ENCODE measurements at regions not wholly inside any gene's neighbourhood (a gene's known extent, or its start where the extent isn't known, plus 50 kb on each side); places are given as distances from the start of the nearest gene placed in this dataset.
"Not testable (repeated sequence)": the region's sequence is repeated elsewhere in the genome, so short reads cannot be mapped to it uniquely, and the experiment has no call there.

GRCh38 chr9:97773723-97774122 is 76.6 kb upstream of the XPA start:
- DNase-seq: peak; percentile 31

DNA sequence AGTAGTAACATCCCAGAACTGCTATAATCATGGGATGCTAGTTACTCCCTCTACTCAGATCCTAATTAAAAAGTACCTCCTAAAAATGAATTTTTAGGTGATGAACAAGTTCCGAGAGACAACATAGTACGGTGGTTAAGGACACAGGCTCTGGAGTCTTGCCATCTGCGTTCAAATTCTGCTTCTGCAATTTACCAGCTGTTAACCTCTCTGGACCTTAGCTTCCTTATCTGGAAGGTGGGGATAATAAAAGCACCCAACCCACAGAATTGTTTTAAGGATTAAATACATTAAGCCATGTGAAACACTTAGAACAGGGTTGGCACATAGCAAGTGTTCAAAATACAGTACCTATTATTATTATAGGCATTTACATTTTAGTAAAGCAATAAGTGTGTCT is 77.5 kb upstream of the XPA start:
- no peak for DNase-seq

DNA sequence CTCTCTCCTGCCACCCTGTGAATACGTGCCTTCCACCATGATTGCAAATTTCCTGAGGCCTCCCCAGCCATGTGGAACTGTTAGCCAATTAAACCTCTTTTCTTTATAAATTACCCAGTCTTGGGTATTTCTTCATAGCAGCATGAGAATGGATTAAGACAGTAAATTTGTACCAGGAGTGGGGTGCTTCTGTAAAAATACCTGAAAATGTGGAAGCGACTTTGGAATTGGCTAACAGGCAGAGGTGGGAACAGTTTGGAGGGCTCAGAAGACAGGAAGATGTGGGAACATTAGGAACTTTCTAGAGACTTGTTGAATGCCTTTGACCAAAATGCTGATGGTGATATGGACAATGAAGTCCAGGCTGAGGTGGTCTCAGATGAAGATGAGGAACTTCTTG is 74.3 kb upstream of the FOXE1 start:
- DNase-seq: not testable (repeated sequence)

- DNase-seq: no peak
These were observed 73.4 kb upstream of the FOXE1 start for GRCh38 chr9:97779608-97780007.

GRCh38 chr9:97781902-97782301 is 71.1 kb upstream of the FOXE1 start:
- DNase-seq: no peak

GRCh38 chr9:97786341-97786740 is 66.7 kb upstream of the FOXE1 start:
- DNase-seq: peak; percentile 45

DNA sequence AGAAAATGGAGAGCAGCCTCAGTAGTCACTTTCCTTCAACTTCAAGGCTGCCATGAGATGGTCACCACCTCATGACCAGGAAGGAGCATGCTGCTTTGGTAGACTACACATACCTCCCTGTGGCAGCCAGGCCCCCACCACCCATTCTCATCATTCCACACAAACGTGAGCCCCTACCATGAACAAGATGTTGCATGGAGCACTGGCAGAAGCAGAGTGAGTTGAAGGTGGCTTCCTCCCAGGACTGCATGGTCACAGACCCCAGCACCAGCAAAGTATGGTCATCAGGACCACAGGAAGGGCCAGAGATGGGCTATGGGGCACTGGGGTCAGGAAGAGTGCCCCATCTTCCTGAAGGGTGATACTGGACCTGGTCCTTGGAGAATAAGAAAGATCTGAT is 65.5 kb upstream of the FOXE1 start:
- no peak for DNase-seq

GRCh38 chr9:97788763-97789663 is 64.0 kb upstream of the FOXE1 start:
- DNase-seq: no peak

- DNase-seq: no peak
These were observed 62.5 kb upstream of the FOXE1 start for GRCh38 chr9:97790542-97790941.

DNA sequence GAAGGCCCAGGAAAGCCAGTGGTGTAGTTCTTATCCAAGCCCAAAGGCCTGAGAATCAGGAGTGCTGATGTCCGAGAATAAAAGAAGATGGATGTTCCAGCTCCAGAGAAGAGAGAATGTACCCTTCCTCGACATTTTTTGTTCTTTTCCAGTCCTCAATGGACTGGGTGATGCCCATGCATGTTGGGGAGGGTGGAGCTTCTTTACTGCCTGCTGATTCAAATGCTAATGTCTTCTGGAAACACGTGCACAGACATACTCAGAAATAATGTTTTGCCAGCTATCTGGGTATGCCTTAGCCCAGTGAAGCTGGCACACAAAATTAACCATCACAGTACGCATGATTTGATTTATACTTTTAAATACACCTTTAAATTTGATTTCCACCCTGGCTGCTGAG is 61.5 kb upstream of the FOXE1 start:
- no peak for DNase-seq

DNA sequence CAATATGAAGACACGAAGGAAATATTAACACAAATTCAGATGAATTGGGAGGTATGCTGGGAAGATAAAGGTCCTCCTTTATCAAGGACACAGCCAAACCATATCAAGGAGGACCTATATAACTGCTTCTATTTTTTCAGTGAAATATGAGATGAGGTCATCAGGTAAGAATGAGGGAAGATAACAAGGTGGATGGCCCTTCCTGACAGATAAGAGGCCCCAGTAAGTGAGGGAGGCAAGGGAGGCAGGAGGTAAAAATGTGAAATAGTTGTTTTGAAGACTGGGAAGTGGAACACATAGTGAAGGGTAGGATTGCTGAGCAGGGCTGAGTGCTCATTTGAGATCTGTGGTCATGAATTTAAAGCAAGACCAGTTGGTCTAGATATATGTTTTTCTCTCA is 60.0 kb upstream of the FOXE1 start:
- DNase-seq: no peak

GRCh38 chr9:97794666-97795065 is 58.4 kb upstream of the FOXE1 start:
- DNase-seq: no peak

DNA sequence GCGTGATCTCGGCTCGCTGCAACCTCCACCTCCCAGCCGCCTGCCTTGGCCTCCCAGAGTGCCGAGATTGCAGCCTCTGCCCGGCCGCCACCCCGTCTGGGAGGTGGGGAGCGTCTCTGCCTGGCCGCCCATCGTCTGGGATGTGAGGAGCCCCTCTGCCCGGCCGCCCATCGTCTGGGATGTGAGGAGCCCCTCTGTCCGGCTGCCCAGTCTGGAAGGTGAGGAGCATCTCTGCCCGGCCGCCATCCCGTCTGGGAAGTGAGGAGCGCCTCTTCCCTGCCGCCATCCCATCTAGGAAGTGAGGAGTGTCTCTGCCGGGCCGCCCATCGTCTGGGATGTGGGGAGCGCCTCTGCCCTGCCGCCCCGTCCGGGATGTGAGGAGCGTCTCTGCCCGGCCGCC is 56.9 kb upstream of the FOXE1 start:
- DNase-seq: not testable (repeated sequence)

GRCh38 chr9:97801180-97801579 is 51.8 kb upstream of the FOXE1 start:
- DNase-seq: no peak

DNA sequence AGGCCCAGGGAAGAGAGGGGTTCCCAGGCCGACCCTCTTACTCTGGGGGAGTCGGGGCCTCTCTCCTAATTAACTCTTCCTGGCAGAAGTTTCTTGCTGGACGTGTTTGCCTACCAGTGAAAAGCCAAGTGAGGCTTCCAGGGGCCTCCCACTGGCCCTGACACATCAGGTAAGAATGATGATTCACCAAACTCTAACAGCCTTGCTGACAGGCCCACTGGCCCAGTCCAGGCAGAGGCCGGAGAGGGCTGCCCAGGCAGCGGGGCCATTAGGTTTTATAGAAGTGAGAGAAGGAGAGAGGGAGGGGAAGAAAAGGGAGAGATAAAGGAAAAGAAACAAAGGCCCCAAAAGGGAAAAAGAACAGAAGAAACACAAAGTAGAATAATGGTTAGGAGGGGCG is 50.8 kb upstream of the FOXE1 start:
- peak; percentile 63 for DNase-seq

DNA sequence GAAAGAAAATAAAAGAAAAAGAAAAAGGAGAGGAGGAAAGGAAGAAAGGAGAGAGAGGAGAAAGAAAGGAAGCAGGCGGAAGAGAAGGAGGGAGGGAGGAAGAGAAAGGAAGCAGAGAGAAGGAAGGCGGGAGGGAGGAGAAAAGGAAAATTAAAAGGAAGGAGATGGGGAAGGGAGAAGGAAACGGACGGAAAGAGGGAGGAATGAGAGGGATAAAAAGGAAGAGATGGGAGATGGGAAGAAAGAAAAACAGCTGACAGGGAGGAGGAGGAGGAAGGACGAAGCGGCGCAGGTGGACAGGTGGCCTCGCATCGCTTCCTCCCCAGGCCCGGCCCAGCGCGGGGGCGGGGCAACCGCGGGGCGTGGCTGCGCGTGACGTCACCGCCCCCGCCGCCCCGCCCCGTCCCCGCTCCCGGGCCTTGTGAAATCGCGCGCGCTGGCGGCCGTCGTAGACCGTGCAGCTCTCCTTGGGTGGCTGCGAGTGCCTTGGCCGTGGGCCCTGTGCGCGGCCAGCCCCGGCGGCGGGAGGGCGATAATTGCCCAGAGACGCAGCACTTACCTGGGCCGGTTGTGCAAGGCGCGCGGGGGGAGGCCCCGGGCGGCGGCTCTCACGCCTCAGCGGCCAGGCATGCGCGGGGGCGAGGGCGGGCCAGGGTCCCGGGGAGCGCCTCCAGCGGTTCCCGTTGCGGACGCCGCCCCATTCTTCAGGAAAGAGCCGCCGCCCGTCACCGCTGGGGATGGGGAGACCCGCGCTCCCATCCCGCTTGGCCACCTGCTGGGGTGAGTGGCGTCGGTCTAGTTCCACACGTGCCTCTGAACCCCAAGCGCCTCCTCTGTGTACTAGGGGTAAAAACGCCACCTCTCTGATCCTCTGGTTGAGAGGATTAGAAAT is 49.6 kb upstream of the FOXE1 start:
- peak; percentile 51 for DNase-seq

Measured in fibroblast of skin of abdomen (primary cell).